Neural progenitor cell (in vitro differentiated cells): ENCODE measurements at regions not wholly inside any gene's neighbourhood (a gene's known extent, or its start where the extent isn't known, plus 50 kb on each side); places are given as distances from the start of the nearest gene placed in this dataset.

ENCODE experiments used
- CTCF ChIP-seq: fragments of 200-600 bp; sonication (generic); IDR thresholded peaks from 2 replicates; pipeline ENCODE4 v1.5.1; 2017; ENCODE audit warnings: antibody characterized with exemption, mild to moderate bottlenecking
- EZH2 ChIP-seq: fragments of 200-600 bp; sonication (generic); IDR thresholded peaks from 2 replicates; pipeline ENCODE4 v1.6.1; 2017; ENCODE audit warnings: antibody characterized with exemption, mild to moderate bottlenecking, moderate library complexity

- no peak for TF ChIP-seq CTCF
- TF ChIP-seq EZH2: no peak
Observed at GRCh38 chr4:126965877-126966276, 666.9 kb upstream of the INTU start.
